H1 (cell line): ENCODE measurements at regions not wholly inside any gene's neighbourhood (a gene's known extent, or its start where the extent isn't known, plus 50 kb on each side); places are given as distances from the start of the nearest gene placed in this dataset.

ENCODE experiments used
- CBX5 ChIP-seq: fragments of 300-800, 300-1000 bp; sonication (generic); IDR thresholded peaks from 2 replicates; pipeline ENCODE4 v1.7.1; 2016; ENCODE audit warnings: antibody characterized with exemption, low read length, low read depth
- CTCF ChIP-seq, 3 experiments: IDR thresholded peaks; 1 replicate in 2 of 3; 2 replicates in 1 of 3; pipeline versions ENCODE4 v1.5.1 to v1.6.1; 2011; ENCODE audit warnings: low read length in 3 of 3, mild to moderate bottlenecking in 3 of 3, inconsistent platforms in 2 of 3, low read depth in 1 of 3, moderate library complexity in 1 of 3; ENCODE audit not compliant: insufficient read depth in 1 of 3; ENCODE audit errors: control extremely low read depth in 1 of 3
- EP300 ChIP-seq, 2 experiments: IDR thresholded peaks; 1 replicate in 1 of 2; 2 replicates in 1 of 2; pipeline ENCODE4 v1.6.1; 2011 to 2012; ENCODE audit warnings: low read depth in 2 of 2, low read length in 2 of 2, mild to moderate bottlenecking in 2 of 2, borderline replicate concordance in 1 of 2, inconsistent platforms in 1 of 2, moderate library complexity in 1 of 2
- FOSL1 ChIP-seq: IDR thresholded peaks from 2 replicates; pipeline ENCODE4 v1.6.1; 2011; ENCODE audit warnings: mild to moderate bottlenecking, low read depth, low read length, moderate library complexity; ENCODE audit not compliant: insufficient read depth
- HDAC6 ChIP-seq: IDR thresholded peaks from one replicate; pipeline ENCODE4 v1.7.1; 2012; ENCODE audit warnings: low read depth, mild to moderate bottlenecking, inconsistent platforms, low read length, moderate library complexity
- JUN ChIP-seq: IDR thresholded peaks from 2 replicates; pipeline ENCODE4 v1.6.1; 2011; ENCODE audit warnings: low read depth, mild to moderate bottlenecking, improper control_type of control experiment, low read length
- PHF8 ChIP-seq: fragments of 200-600 bp; sonication (generic); conservative IDR thresholded peaks from 2 replicates; pipeline ENCODE4 v1.7.1; 2012; ENCODE audit warnings: low read depth, mild to moderate bottlenecking, inconsistent platforms, low read length, moderate library complexity
- SIX5 ChIP-seq: IDR thresholded peaks from 2 replicates; pipeline ENCODE4 v1.6.1; 2011; ENCODE audit warnings: mild to moderate bottlenecking, low read depth, low read length
- SRF ChIP-seq: IDR thresholded peaks from 2 replicates; pipeline ENCODE4 v1.6.1; 2011; ENCODE audit warnings: mild to moderate bottlenecking, low read depth, low read length, moderate library complexity

- no peak for TF ChIP-seq PHF8
- no peak for TF ChIP-seq CTCF (IDR thresholded peaks at IDR 0.05; ENCODE audit: control extremely low read depth in 1 of 3, insufficient read depth in 1 of 3, low read depth in 1 of 3, low read length in 3 of 3)
- TF ChIP-seq CBX5: no peak
- TF ChIP-seq SIX5: no peak
- TF ChIP-seq JUN: no peak
- no peak for TF ChIP-seq HDAC6
- no peak for TF ChIP-seq EP300 (IDR thresholded peaks at IDR 0.05; ENCODE audit: borderline replicate concordance in 1 of 2, low read depth in 2 of 2, low read length in 2 of 2)
- TF ChIP-seq FOSL1: no peak
- TF ChIP-seq SRF: no peak
Measured at GRCh38 chr22:47257566-47257965, 495.1 kb downstream of the TBC1D22A start.
